ENCODE measurements at regions not wholly inside any gene's neighbourhood (a gene's known extent, or its start where the extent isn't known, plus 50 kb on each side); places are given as distances from the start of the nearest gene placed in this dataset.

DNA sequence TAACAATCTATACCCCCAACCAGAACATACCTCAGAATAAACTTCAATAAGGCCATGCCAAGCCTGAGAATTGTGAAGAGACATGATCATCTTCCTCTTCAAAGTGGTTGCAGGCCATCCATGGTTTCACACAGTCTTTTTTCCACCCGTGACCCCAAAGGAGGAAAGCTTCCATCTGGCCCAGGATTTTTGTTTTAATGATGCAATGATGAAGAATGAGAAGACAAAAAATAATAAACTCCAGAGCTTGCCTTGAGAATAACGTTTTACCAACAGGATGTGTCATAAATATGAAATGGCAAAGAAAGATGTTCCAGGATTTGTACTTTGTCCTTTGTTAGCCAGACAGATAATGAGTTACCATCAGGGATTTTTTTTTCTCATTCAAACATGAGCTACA lies 201.9 kb downstream of the WNT5A start:
- CTCF ChIA-PET, result no interaction called here

More for the DNA sequence above, 201.9 kb downstream of the WNT5A start:
- no peak overlapping the region for H3K9ac ChIP-seq (ENCODE audit: control insufficient read depth, insufficient read depth, low read length)
- no peaks in the 10 kb centered on the region for H3K4me1 ChIP-seq (ENCODE audit: control insufficient read depth, insufficient read depth, low read length)
- FAIRE-seq, result no peak
- H3K4me3 ChIP-seq, result no peak overlapping the region
- no peak overlapping the region for H3K4me2 ChIP-seq (ENCODE audit: control insufficient read depth, insufficient read depth)
- POLR2A ChIA-PET, result no interaction called here
- H4K20me1 ChIP-seq (ENCODE audit: control insufficient read depth, insufficient read depth), result no peaks in the 10 kb centered on the region
- H3K36me3 ChIP-seq (ENCODE audit: control insufficient read depth in 2 of 2, insufficient read depth in 2 of 2, low read length in 1 of 2), result no peaks in the 10 kb centered on the region
- WGBS (ENCODE audit: insufficient coverage, insufficient replicate concordance, low lambda C conversion rate, missing lambda C conversion rate), result 0% methylated on average over 2 of the region's 2 CpGs
- H3K27me3 ChIP-seq (replicated peaks in 1 of 2; ENCODE audit: control insufficient read depth in 2 of 2, insufficient read depth in 2 of 2, low read length in 1 of 2), result no peaks in the 10 kb centered on the region; a peak in 2 of 4 replicates
- no peaks in the 10 kb centered on the region for H3K79me2 ChIP-seq (ENCODE audit: control insufficient read depth, insufficient read depth, low read length)
- intact Hi-C loops (cut with micrococcal nuclease; ENCODE audit: unreplicated experiment), result no loop called here
- H3K9me3 ChIP-seq (replicated peaks; ENCODE audit: control insufficient read depth, insufficient read depth, low read length), result no peaks in the 10 kb centered on the region
- DNase-seq (ENCODE audit: low read depth, low spot score), result no peak
- H2AFZ ChIP-seq (ENCODE audit: control insufficient read depth, low read depth, low read length), result no peak overlapping the region
- no TSS peak for BruUV-seq (replicated peaks)
- RAD21 ChIA-PET (ENCODE audit: unreplicated experiment), result no interaction called here
- SMC1A ChIA-PET (ENCODE audit: uncharacterized antibody, unreplicated experiment), result no interaction called here
- no peak overlapping the region for H3K27ac ChIP-seq (ENCODE audit: control insufficient read depth, insufficient read depth)
- in situ Hi-C loops (cut with MboI), result no loop called here
- TF ChIP-seq SMAD5 (IDR thresholded peaks at IDR 0.05; ENCODE audit: low read depth) (no peak), NFXL1 (IDR thresholded peaks at IDR 0.05; ENCODE audit: borderline replicate concordance) (no peak), SREBF2 (IDR thresholded peaks at IDR 0.05; ENCODE audit: low read length) (no peak), MEF2A (IDR thresholded peaks at IDR 0.05; ENCODE audit: insufficient read depth, low read depth, low read length) (no peak), STAT3 (IDR thresholded peaks at IDR 0.05; ENCODE audit: low read depth, low read length) (no peak), TCF12 (IDR thresholded peaks at IDR 0.05; ENCODE audit: low read depth, low read length) (no peak), TAF1 (IDR thresholded peaks at IDR 0.05; ENCODE audit: borderline replicate concordance, low read depth, low read length) (no peak), TARDBP (IDR thresholded peaks at IDR 0.05; ENCODE audit: borderline replicate concordance) (no peak), MYC (IDR thresholded peaks at IDR 0.05; ENCODE audit: insufficient read depth, insufficient read length, insufficient replicate concordance, low read length, severe bottlenecking) (no peak), CBFB (IDR thresholded peaks at IDR 0.05; ENCODE audit: low read depth) (no peak), SUZ12 (IDR thresholded peaks at IDR 0.05; ENCODE audit: unreplicated experiment) (no peak), BHLHE40 (IDR thresholded peaks at IDR 0.05; ENCODE audit: borderline replicate concordance in 1 of 2, low read depth in 2 of 2, low read length in 1 of 2) (no peak)
- TF ChIP-seq, protein P1, sequence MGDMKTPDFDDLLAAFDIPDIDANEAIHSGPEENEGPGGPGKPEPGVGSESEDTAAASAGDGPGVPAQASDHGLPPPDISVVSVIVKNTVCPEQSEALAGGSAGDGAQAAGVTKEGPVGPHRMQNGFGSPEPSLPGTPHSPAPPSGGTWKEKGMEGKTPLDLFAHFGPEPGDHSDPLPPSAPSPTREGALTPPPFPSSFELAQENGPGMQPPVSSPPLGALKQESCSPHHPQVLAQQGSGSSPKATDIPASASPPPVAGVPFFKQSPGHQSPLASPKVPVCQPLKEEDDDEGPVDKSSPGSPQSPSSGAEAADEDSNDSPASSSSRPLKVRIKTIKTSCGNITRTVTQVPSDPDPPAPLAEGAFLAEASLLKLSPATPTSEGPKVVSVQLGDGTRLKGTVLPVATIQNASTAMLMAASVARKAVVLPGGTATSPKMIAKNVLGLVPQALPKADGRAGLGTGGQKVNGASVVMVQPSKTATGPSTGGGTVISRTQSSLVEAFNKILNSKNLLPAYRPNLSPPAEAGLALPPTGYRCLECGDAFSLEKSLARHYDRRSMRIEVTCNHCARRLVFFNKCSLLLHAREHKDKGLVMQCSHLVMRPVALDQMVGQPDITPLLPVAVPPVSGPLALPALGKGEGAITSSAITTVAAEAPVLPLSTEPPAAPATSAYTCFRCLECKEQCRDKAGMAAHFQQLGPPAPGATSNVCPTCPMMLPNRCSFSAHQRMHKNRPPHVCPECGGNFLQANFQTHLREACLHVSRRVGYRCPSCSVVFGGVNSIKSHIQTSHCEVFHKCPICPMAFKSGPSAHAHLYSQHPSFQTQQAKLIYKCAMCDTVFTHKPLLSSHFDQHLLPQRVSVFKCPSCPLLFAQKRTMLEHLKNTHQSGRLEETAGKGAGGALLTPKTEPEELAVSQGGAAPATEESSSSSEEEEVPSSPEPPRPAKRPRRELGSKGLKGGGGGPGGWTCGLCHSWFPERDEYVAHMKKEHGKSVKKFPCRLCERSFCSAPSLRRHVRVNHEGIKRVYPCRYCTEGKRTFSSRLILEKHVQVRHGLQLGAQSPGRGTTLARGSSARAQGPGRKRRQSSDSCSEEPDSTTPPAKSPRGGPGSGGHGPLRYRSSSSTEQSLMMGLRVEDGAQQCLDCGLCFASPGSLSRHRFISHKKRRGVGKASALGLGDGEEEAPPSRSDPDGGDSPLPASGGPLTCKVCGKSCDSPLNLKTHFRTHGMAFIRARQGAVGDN (IDR thresholded peaks at IDR 0.05), result no peak
- TF ChIP-seq, protein P2, sequence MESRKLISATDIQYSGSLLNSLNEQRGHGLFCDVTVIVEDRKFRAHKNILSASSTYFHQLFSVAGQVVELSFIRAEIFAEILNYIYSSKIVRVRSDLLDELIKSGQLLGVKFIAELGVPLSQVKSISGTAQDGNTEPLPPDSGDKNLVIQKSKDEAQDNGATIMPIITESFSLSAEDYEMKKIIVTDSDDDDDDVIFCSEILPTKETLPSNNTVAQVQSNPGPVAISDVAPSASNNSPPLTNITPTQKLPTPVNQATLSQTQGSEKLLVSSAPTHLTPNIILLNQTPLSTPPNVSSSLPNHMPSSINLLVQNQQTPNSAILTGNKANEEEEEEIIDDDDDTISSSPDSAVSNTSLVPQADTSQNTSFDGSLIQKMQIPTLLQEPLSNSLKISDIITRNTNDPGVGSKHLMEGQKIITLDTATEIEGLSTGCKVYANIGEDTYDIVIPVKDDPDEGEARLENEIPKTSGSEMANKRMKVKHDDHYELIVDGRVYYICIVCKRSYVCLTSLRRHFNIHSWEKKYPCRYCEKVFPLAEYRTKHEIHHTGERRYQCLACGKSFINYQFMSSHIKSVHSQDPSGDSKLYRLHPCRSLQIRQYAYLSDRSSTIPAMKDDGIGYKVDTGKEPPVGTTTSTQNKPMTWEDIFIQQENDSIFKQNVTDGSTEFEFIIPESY (IDR thresholded peaks at IDR 0.05), result no peak
- no peak for ATAC-seq

All from GM12878 (cell line).